Activated naive CD4-positive, alpha-beta T cell treated with anti-CD3 and anti-CD28 coated beads, Interleukin-2, amount 50 U/mL, for 72 hours (primary cell): ENCODE measurements at regions not wholly inside any gene's neighbourhood (a gene's known extent, or its start where the extent isn't known, plus 50 kb on each side); places are given as distances from the start of the nearest gene placed in this dataset.

Experiments
- ATAC-seq, 2 donors: fragments of 150-1000 bp; cut with Tn5 transposase; 2 replicates each; pipeline ENCODE4 v1.10.0; 2021; ENCODE audit warnings: mild to moderate bottlenecking in 2 of 2, moderate library complexity in 2 of 2
- DNase-seq, 2 donors: peaks; one replicate each; pipeline ENCODE4 v3.0.0; 2021 to 2022; ENCODE audit warnings: low spot score in 2 of 2
- H3K27ac Mint-ChIP-seq, 2 donors: one replicate each; pipeline ENCODE4 v1.8.0; 2022; ENCODE audit warnings: mild to moderate bottlenecking in 2 of 2, mixed read lengths in 2 of 2
- H3K36me3 Mint-ChIP-seq, 2 donors: one replicate each; pipeline ENCODE4 v1.8.0; 2022; ENCODE audit warnings: mixed read lengths in 2 of 2
- H3K9me3 Mint-ChIP-seq, 2 donors: one replicate each; pipeline ENCODE4 v1.8.0; 2022; ENCODE audit warnings: mixed read lengths in 2 of 2

GRCh38 chr19:28420811-28421550 lies 792.0 kb downstream of the UQCRFS1 start:
- H3K27ac Mint-ChIP-seq, result no peak overlapping the region
- DNase-seq, result no peak
- no peaks in the 10 kb centered on the region for H3K36me3 Mint-ChIP-seq
- peaks cover 0 to 5% of the 10 kb centered on the region in 2 donors for H3K9me3 Mint-ChIP-seq
- peak in 1 of 2 donors; percentile 71 for ATAC-seq

DNA sequence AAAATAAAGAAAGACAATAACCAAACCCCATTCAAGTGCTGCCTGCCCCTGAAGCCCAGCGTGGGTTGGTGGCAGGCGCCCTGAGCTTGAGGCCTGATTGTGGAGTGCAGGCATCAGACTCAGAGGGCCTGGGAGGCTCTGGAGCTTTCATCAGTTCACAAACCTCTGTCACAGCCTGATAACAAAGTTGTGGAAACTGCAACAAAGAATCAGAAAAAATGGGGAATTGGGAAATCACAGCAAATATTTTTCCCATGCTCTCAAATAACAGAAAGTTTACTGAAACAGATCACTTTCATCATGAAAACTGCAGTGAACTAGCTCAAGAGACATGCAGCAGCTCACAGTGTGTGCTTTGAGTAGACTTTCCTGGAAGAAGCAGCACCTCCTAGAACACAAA lies 793.6 kb downstream of the UQCRFS1 start:
- no peaks in the 10 kb centered on the region for H3K36me3 Mint-ChIP-seq
- H3K27ac Mint-ChIP-seq, result no peak overlapping the region
- peaks cover 3 to 5% of the 10 kb centered on the region in 2 donors for H3K9me3 Mint-ChIP-seq
- DNase-seq, result no peak
- ATAC-seq, result no peak

- H3K27ac Mint-ChIP-seq, result no peak overlapping the region
- H3K9me3 Mint-ChIP-seq, result peaks cover 3 to 4% of the 10 kb centered on the region in 2 donors
- no peaks in the 10 kb centered on the region for H3K36me3 Mint-ChIP-seq
- no peak for ATAC-seq
- no peak for DNase-seq
Measured at GRCh38 chr19:28417361-28417760, 795.6 kb downstream of the UQCRFS1 start.

GRCh38 chr19:28416245-28416644 lies 796.7 kb downstream of the UQCRFS1 start:
- no peaks in the 10 kb centered on the region for H3K36me3 Mint-ChIP-seq
- no peak overlapping the region for H3K27ac Mint-ChIP-seq
- H3K9me3 Mint-ChIP-seq, result peaks cover 3 to 5% of the 10 kb centered on the region in 2 donors
- ATAC-seq (no peak), DNase-seq (no peak)

DNA sequence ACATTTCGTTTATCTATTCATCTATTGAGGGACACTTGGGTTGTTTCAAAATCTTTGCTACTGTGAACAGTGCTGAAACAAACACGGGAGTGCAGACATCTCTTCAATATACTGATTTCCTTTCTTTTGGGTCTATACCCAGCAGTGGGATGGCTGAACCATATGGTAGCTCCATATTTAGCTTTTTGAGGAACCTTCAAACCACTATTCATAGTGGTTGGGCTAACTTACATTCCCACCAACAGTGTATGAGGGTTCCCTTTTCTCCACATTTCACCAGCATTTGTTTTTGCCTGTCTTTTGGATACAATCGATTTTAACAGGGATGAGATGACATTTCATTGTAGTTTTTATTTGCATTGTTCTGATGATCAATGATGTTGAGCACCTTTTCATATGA lies 798.2 kb downstream of the UQCRFS1 start:
- no peak for ATAC-seq
- Mint-ChIP-seq H3K27ac (no peak overlapping the region), H3K9me3 (peaks cover 3 to 5% of the 10 kb centered on the region in 2 donors), H3K36me3 (no peaks in the 10 kb centered on the region)
- DNase-seq, result no peak

DNA sequence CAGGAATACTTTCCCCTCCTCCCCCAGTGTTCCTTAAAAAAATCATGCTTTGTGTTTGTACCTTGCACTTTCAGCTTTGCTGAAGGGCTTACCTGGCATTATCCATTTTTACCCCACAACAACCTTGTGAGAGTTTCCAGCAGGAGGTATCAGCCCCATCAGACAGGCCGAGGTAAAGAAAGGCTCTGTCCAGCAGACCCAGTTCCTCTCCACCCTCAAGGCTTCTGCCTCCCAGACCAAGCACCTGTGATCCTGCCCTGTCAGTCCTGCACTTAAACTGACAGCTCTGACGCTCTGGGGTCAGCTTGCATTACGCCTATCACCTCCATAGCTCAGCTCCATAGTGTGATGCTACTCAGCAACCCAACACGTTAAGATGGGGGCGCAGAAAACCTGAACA lies 803.1 kb downstream of the UQCRFS1 start:
- ATAC-seq, result no peak
- Mint-ChIP-seq H3K36me3 (no peaks in the 10 kb centered on the region), H3K9me3 (peaks cover 0 to 5% of the 10 kb centered on the region in 2 donors), H3K27ac (no peak overlapping the region)
- DNase-seq, result no peak

DNA sequence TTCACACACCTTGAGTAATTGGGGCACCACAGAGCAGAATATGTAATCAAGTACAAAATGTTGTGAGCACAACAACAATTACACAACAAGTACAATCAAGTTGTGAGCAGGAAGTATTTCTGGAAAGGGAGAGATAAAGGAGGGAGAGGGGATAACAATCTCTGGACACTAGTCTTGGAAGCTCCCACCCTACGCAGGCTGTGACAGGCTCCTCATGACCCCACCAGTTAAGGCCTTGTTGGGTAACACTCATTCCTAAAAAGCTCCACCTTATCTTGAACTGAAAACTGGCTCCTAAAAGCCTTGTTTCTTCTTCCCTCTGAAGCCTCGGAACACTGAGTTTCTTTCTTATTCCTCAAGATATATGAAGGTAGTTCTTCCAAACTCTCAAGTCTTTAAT lies 806.0 kb downstream of the UQCRFS1 start:
- DNase-seq (no peak), ATAC-seq (no peak)
- peaks cover 0 to 12% of the 10 kb centered on the region in 2 donors for H3K9me3 Mint-ChIP-seq
- no peaks in the 10 kb centered on the region for H3K36me3 Mint-ChIP-seq
- H3K27ac Mint-ChIP-seq, result no peak overlapping the region

GRCh38 chr19:28405346-28405742 lies 807.6 kb downstream of the UQCRFS1 start:
- Mint-ChIP-seq H3K9me3 (peaks cover 0 to 6% of the 10 kb centered on the region in 2 donors), H3K36me3 (no peaks in the 10 kb centered on the region), H3K27ac (no peak overlapping the region)
- no peak for ATAC-seq
- no peak for DNase-seq

DNA sequence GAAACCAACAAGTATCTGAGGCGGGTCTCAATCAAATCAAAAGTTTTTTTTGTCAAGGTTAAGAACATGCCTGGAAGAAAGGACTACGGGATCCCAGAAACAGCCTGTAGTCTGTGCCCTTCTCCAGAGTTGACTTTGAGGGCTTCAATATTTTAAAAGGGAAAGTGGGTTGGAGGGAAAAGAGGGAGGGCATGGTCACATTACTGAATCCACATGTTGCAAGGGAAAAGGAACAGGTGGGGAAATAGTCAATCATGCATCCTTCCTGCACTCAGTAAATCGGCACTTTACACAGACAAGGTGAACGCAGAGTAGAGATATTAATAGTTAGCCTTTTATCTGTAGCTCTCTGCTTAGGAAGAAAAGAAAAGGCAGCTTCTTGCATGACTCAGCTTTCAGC lies 808.5 kb downstream of the UQCRFS1 start:
- no peak overlapping the region for H3K27ac Mint-ChIP-seq
- ATAC-seq (no peak), DNase-seq (no peak)
- peaks cover 2 to 8% of the 10 kb centered on the region in 2 donors for H3K9me3 Mint-ChIP-seq
- H3K36me3 Mint-ChIP-seq, result peaks cover 0 to 3% of the 10 kb centered on the region in 2 donors

DNA sequence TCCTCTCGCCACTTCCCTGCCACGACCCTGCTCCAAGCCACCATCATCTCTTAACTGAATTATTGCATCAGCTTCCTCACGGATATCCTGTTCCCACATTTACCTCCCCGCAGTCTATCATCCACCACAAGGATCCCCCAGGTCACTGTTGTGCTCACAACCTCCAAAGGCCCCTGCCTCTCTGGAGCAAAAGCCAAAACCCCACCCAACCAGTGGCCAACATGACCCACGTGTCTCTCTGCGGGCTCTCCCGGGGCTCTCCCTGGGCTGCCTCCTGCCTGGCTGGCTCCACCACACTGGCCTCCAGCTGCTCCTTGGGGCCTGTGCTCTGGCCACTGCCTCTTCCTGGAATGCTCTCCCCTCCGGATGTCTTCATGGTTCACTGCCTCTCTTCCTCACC lies 809.3 kb downstream of the UQCRFS1 start:
- peaks cover 0 to 6% of the 10 kb centered on the region in 2 donors for H3K36me3 Mint-ChIP-seq
- H3K9me3 Mint-ChIP-seq, result peaks cover 3 to 14% of the 10 kb centered on the region in 2 donors
- no peak overlapping the region for H3K27ac Mint-ChIP-seq
- no peak for DNase-seq
- ATAC-seq, result no peak

DNA sequence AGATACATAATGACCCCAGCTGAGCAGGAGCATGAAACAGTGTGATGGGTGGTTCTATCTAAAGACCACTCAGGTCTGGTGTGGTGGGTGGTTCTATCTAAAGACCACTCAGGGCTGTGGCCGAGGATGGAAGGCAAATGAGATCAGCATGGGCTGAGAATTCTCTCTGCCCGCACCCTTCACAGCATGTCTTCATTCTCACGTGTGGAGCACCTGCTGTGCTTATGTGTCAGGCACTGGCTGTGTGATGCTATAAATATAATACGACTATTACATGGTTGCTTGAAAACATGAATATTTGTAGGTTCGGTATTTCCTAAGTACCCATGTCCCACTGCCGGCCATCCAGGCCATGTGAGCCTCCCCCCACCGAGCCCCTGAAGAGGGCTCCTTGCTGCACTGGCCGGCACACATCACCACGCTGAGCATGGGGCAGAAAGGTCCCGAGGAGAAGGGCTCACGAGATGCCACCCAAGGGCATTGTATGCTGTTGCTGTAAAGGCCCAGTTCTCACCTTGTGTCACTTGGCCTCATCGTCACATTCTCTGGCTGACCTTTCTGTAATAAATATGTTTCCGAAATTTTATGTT lies 810.2 kb downstream of the UQCRFS1 start:
- DNase-seq (no peak), ATAC-seq (no peak)
- H3K27ac Mint-ChIP-seq, result no peak overlapping the region
- H3K9me3 Mint-ChIP-seq, result peaks cover 3 to 14% of the 10 kb centered on the region in 2 donors
- H3K36me3 Mint-ChIP-seq, result peaks cover 0 to 6% of the 10 kb centered on the region in 2 donors

DNA sequence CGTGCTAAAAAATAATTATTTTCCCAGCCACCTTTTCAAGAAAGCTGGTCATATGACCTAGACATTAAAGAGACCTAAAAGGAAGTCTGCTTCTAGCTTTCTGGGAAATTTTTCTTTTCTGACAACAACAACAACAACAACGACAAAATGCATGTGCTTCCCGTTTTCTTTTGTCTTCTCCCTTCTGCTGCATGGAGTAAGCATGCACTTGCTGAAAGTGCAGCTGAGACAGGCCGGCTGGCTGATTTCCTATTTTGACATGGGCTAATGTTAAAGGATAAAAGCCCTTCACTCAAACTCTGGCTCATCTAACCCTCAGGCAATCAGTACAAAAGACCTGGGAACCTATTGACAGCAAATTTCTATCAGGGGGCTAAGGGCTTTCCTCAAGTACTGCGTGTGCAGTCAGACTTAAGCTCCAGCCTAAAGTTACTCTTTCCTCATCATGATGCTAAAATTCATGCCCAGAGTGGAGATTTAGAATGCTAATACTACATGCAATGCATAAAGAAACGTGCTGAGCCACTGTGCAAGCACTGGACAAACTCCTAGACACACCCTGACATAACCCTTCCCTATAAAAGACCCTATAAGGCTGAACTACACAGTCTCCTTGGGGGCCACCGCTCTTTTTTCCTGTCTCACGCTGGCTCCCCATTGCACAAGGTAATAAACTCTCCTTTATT lies 811.1 kb downstream of the UQCRFS1 start:
- DNase-seq (no peak), ATAC-seq (no peak)
- peaks cover 0 to 6% of the 10 kb centered on the region in 2 donors for H3K36me3 Mint-ChIP-seq
- H3K27ac Mint-ChIP-seq, result no peak overlapping the region
- peaks cover 3 to 14% of the 10 kb centered on the region in 2 donors for H3K9me3 Mint-ChIP-seq

GRCh38 chr19:28400953-28401671 lies 811.8 kb downstream of the UQCRFS1 start:
- Mint-ChIP-seq H3K36me3 (peaks cover 0 to 6% of the 10 kb centered on the region in 2 donors), H3K27ac (no peak overlapping the region), H3K9me3 (peaks cover 3 to 14% of the 10 kb centered on the region in 2 donors)
- ATAC-seq (no peak), DNase-seq (no peak)

DNA sequence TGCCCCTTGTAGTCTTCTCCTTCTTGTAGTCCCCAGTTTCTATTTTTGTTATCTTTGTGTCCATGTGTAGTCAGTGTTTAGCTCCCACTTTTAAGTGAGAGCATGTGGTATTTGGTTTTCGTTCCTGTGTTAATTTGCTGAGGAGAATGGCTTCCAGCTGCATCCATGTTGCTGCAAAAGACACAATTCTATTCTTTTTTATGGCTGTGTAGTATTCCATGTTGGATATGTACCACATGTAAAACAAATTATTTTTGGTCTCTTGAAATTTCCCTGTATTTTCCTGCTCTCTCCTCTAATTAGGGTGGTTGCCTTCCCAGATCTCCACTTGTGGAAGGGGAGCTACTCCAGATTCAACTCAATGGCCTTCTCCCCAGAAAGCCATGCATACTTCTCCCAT lies 813.8 kb downstream of the UQCRFS1 start:
- Mint-ChIP-seq H3K9me3 (peaks cover 3 to 14% of the 10 kb centered on the region in 2 donors), H3K36me3 (peaks cover 0 to 6% of the 10 kb centered on the region in 2 donors), H3K27ac (no peak overlapping the region)
- no peak for DNase-seq
- no peak for ATAC-seq

- H3K36me3 Mint-ChIP-seq, result peaks cover 0 to 6% of the 10 kb centered on the region in 2 donors
- no peak for ATAC-seq
- peaks cover 3 to 7% of the 10 kb centered on the region in 2 donors for H3K9me3 Mint-ChIP-seq
- no peak overlapping the region for H3K27ac Mint-ChIP-seq
- no peak for DNase-seq
Measured at GRCh38 chr19:28397800-28398199, 815.2 kb downstream of the UQCRFS1 start.

DNA sequence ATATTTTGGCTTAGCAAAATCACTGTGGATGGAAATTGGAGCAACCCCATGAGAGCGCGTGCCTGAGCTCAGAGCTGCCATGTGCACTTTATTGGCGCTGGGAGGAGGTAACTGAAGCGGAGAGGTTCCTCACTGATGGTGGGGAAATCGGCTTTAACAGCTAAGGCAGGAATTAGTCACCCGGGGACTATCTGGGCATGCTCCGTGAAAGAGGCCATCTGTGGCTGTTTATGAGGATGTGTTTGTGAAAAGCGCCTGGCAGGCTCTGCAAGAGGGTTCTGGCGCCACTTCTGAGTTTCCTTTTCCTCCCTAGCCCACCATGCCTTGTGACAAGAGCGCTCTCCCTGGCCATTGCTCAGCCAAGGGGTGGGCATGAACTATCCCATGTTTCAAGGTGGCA lies 815.6 kb downstream of the UQCRFS1 start:
- ATAC-seq (no peak), DNase-seq (no peak)
- peaks cover 0 to 6% of the 10 kb centered on the region in 2 donors for H3K36me3 Mint-ChIP-seq

More for the DNA sequence above, 815.6 kb downstream of the UQCRFS1 start:
- peaks cover 3 to 7% of the 10 kb centered on the region in 2 donors for H3K9me3 Mint-ChIP-seq
- no peak overlapping the region for H3K27ac Mint-ChIP-seq
